ENCODE measurements at regions not wholly inside any gene's neighbourhood (a gene's known extent, or its start where the extent isn't known, plus 50 kb on each side); places are given as distances from the start of the nearest gene placed in this dataset.

DNA sequence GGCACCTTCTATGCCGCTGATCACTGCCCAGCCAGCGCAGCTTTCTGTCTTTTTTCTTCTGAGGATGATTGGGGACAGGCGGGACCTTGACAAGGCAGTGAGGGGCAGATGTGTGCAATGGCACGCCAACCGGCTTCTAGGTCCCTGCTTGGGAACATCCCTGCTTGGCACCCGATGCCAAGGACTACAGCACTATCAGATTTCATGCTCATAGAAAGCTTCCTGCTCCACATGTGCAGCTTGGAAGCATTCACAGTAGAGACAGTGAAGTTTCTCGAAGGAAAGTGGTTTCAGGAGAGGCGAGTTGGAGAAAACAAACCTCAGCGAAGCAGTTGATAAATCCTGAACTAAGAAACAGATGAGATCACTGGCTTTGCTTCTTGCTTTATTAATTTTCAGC is 267.5 kb upstream of the HABP2 start:
- no peak for TF ChIP-seq CTCF (conservative IDR thresholded peaks at IDR 0.05; ENCODE audit: low read depth, low read length)
- H3K4me3 ChIP-seq (ENCODE audit: low read depth, low read length), result no peak overlapping the region
- DNase-seq (ENCODE audit: low read depth), result no peak

GRCh38 chr10:113287592-113287991 is 265.3 kb upstream of the HABP2 start:
- DNase-seq (ENCODE audit: low read depth), result no peak
- no peak overlapping the region for H3K4me3 ChIP-seq (ENCODE audit: low read depth, low read length)
- no peak for TF ChIP-seq CTCF (conservative IDR thresholded peaks at IDR 0.05; ENCODE audit: low read depth, low read length)

GRCh38 chr10:113290137-113290536 is 262.7 kb upstream of the HABP2 start:
- TF ChIP-seq CTCF (conservative IDR thresholded peaks at IDR 0.05; ENCODE audit: low read depth, low read length), result no peak
- H3K4me3 ChIP-seq (ENCODE audit: low read depth, low read length), result no peak overlapping the region
- DNase-seq (ENCODE audit: low read depth), result no peak

GRCh38 chr10:113291413-113291812 is 261.4 kb upstream of the HABP2 start:
- no peak overlapping the region for H3K4me3 ChIP-seq (ENCODE audit: low read depth, low read length)
- DNase-seq (ENCODE audit: low read depth), result no peak
- TF ChIP-seq CTCF (conservative IDR thresholded peaks at IDR 0.05; ENCODE audit: low read depth, low read length), result no peak

DNA sequence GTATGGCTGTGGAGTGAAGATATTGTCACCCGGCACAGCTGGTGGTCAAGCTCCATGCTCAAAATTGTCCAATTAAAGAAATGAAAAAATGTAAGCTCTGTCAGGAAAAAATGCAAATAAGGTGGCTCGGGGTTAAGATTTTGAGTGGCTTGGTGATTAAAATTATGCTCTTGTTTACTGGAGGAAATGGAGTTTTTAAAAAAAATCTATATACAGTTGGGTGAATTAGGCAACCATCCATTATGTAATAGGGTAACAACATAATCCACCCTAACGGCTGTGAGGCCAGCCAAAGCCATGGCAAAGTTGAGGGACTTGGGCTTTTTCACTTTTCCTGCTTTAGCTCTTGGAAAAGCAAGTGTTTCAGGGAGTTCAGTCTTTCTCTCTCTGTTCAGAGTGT is 260.8 kb upstream of the HABP2 start:
- no peak for TF ChIP-seq CTCF (conservative IDR thresholded peaks at IDR 0.05; ENCODE audit: low read depth, low read length)
- no peak for DNase-seq (ENCODE audit: low read depth)
- no peak overlapping the region for H3K4me3 ChIP-seq (ENCODE audit: low read depth, low read length)

DNA sequence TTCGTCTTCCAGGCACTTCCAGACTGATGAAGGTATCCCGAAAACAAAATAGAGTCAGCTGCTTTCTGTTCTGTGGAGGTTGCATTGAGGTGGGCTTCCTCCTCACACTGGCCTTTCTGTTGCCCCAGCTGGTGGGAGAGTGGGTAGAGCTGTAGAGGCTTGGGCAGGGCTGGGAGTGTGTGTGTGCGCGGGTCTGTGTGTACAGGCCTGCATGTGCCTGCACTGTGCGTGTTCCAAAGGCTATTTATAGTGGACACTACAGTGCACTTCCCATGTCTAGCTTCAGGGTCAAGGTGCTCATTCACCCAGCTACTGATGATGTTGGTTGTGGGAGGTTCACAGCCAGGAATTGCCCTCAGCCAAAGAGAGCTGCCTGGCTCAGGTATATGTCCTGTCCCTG is 260.1 kb upstream of the HABP2 start:
- no peak for DNase-seq (ENCODE audit: low read depth)
- TF ChIP-seq CTCF (conservative IDR thresholded peaks at IDR 0.05; ENCODE audit: low read depth, low read length), result no peak
- no peak overlapping the region for H3K4me3 ChIP-seq (ENCODE audit: low read depth, low read length)

DNA sequence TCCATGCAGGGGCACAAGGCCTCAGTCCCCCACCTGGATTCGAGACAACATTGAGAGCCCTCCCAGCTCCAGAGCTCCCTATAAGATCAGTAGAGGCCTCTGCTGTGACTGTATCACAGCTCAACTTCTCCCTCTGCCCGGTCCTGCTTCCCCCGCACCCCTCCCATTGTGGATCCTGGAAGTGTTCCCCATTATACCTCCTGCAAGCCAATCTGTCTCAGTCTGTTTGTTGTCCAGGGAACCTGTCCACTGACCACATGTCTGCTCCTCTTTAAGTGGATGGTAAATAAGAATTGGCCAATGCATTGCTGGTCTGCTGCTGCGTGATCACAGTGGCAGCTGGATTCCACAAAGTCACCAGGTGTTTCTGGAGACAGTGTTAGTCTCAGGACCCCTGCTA is 259.7 kb upstream of the HABP2 start:
- TF ChIP-seq CTCF (conservative IDR thresholded peaks at IDR 0.05; ENCODE audit: low read depth, low read length), result no peak
- DNase-seq (ENCODE audit: low read depth), result no peak
- no peak overlapping the region for H3K4me3 ChIP-seq (ENCODE audit: low read depth, low read length)

Measured in epithelial cell of proximal tubule (primary cell).